WERI-Rb-1 (cell line): ENCODE measurements at regions not wholly inside any gene's neighbourhood (a gene's known extent, or its start where the extent isn't known, plus 50 kb on each side); places are given as distances from the start of the nearest gene placed in this dataset.
"Not testable (repeated sequence)": the region's sequence is repeated elsewhere in the genome, so short reads cannot be mapped to it uniquely, and the experiment has no call there.

ENCODE experiments used
- DNase-seq: peaks from one replicate; pipeline ENCODE4 v3.0.0-alpha.2; 2020
- H3K27ac ChIP-seq: fragments of 250-450 bp; sonication (Bioruptor Pico); 2 replicates; pipeline ENCODE4 v1.5.1; 2020; ENCODE audit warnings: mild to moderate bottlenecking, moderate library complexity
- H3K27me3 ChIP-seq: fragments of 250-450 bp; sonication (Bioruptor Pico); 2 replicates; pipeline ENCODE4 v1.5.1; 2021; ENCODE audit warnings: mild to moderate bottlenecking, low read depth, moderate library complexity; ENCODE audit not compliant: insufficient read depth, severe bottlenecking
- H3K36me3 ChIP-seq: fragments of 250-450 bp; sonication (Bioruptor Pico); 2 replicates; pipeline ENCODE4 v1.5.1; 2020; ENCODE audit warnings: mild to moderate bottlenecking, moderate library complexity
- H3K4me3 ChIP-seq: 2 replicates; pipeline ENCODE4 v1.5.1; 2011; ENCODE audit warnings: low read depth, mild to moderate bottlenecking, control low read depth, low read length
- H3K9me3 ChIP-seq: fragments of 250-450 bp; sonication (Bioruptor Pico); 2 replicates; pipeline ENCODE4 v1.5.1; 2021; ENCODE audit warnings: mild to moderate bottlenecking, moderate library complexity; ENCODE audit not compliant: severe bottlenecking
- TF ChIP-seq, protein P1 (sequence below): IDR thresholded peaks from 2 replicates; pipeline ENCODE4 v1.5.1; 2011; ENCODE audit warnings: low read depth, mild to moderate bottlenecking, control low read depth, inconsistent platforms, low read length

DNA sequence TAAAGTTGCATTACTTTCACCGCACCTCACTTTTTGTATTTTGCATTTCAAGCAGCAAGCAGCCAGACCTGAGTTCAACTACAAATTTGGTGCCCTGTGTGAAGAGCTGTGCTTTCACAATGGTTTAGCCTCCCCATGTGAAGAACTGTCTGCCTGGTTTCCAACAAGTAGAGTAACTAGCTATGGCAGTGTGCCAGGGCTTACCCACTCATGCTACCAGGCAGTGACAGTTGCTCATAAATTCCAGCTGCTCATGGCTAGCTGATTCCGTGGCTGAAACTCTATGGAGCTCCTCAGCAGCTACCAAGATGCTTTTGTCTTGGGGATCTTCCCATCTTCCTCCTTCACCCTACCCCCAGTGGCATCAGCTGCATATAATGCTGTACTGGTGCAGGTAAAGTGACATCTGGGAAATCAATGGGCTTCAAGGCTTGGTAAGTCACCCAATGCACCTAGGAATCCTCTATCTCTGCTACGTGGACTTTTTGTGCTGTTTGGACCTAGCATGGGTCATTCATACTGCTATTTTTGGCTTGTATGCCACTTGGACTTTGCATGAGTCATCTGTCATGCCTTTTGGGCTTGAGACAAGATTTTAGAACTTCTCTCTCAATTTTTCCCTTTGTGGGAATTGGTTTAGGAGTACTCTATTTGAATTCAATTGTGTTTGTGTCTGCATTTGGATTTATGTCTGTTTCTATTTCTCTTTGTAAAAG, 176.5 kb upstream of the GJE1 start:
- Histone ChIP-seq H3K27me3 (peaks cover 9% of the 10 kb centered on the region), H3K27ac (no peak overlapping the region), H3K36me3 (no peaks in the 10 kb centered on the region), H3K4me3 (no peak overlapping the region), H3K9me3 (peaks cover 4% of the 10 kb centered on the region)
- no peak for DNase-seq
- TF ChIP-seq, protein P1, sequence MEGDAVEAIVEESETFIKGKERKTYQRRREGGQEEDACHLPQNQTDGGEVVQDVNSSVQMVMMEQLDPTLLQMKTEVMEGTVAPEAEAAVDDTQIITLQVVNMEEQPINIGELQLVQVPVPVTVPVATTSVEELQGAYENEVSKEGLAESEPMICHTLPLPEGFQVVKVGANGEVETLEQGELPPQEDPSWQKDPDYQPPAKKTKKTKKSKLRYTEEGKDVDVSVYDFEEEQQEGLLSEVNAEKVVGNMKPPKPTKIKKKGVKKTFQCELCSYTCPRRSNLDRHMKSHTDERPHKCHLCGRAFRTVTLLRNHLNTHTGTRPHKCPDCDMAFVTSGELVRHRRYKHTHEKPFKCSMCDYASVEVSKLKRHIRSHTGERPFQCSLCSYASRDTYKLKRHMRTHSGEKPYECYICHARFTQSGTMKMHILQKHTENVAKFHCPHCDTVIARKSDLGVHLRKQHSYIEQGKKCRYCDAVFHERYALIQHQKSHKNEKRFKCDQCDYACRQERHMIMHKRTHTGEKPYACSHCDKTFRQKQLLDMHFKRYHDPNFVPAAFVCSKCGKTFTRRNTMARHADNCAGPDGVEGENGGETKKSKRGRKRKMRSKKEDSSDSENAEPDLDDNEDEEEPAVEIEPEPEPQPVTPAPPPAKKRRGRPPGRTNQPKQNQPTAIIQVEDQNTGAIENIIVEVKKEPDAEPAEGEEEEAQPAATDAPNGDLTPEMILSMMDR, result no peak

GRCh38 chr6:141953072-141953471, 179.7 kb upstream of the GJE1 start:
- H3K36me3 ChIP-seq, result no peaks in the 10 kb centered on the region

GRCh38 chr6:141946502-141946901, 186.2 kb upstream of the GJE1 start:
- no peaks in the 10 kb centered on the region for H3K36me3 ChIP-seq
- no peaks in the 10 kb centered on the region for H3K9me3 ChIP-seq
- no peak for DNase-seq
- TF ChIP-seq, protein P1, result no peak
- H3K27ac ChIP-seq, result no peak overlapping the region
- H3K4me3 ChIP-seq, result no peak overlapping the region
- H3K27me3 ChIP-seq, result no peaks in the 10 kb centered on the region

More at GRCh38 chr6:141953072-141953471, 179.7 kb upstream of the GJE1 start:
- TF ChIP-seq, protein P1, result no peak
- no peak overlapping the region for H3K27ac ChIP-seq
- no peak overlapping the region for H3K4me3 ChIP-seq
- no peak for DNase-seq
- H3K27me3 ChIP-seq, result no peaks in the 10 kb centered on the region
- H3K9me3 ChIP-seq, result peaks cover 4% of the 10 kb centered on the region

DNA sequence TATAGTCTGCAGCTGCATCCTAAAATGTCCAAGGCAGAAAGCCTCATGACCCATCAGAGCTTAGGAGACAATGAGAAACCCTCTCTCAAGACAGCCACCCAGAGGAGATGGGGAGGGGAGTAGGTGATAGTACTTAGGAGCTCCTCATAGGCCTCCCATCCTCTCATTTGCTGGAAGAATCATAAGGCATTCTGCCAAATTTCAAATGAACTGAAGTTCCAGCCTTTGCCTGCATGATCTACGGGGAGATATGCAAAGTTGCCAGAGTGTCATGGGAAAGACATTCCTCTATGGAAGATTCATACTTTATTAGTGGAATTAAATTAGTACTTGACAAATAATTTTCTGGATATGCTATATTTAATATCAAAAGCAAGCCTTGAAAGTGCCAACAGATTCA, 194.1 kb upstream of the GJE1 start:
- DNase-seq, result no peak
- Histone ChIP-seq H3K27ac (no peak overlapping the region), H3K9me3 (no peaks in the 10 kb centered on the region), H3K4me3 (no peak overlapping the region), H3K36me3 (no peaks in the 10 kb centered on the region), H3K27me3 (no peaks in the 10 kb centered on the region)
- TF ChIP-seq, protein P1, result no peak

DNA sequence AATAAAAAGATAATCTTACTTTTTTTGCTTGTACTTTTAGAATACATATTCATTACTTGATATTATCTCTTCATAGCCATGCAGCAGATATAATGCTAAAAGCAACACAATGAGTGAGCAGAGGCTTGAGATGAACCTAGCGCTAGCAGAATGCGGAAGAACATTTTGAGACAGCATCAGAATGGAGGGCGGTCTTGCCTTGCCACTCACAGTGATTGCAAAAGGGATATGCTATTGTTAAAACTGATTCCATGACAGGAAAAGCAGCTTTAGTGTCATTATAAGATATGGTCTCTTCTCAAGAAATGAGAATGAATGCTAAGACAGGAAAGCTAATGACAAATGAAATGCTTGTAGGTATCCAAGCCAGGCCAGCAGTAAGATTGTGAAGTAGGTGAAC, 200.0 kb upstream of the GJE1 start:
- Histone ChIP-seq H3K36me3 (no peaks in the 10 kb centered on the region), H3K9me3 (no peaks in the 10 kb centered on the region), H3K27ac (no peak overlapping the region), H3K27me3 (no peaks in the 10 kb centered on the region), H3K4me3 (no peak overlapping the region)
- no peak for DNase-seq
- TF ChIP-seq, protein P1, result no peak

GRCh38 chr6:141926200-141926900, 206.4 kb upstream of the GJE1 start:
- not testable (repeated sequence) for DNase-seq, H3K9me3 ChIP-seq, H3K4me3 ChIP-seq, H3K36me3 ChIP-seq, H3K27me3 ChIP-seq, H3K27ac ChIP-seq
